C4-2B (cell line): ENCODE measurements at regions not wholly inside any gene's neighbourhood (a gene's known extent, or its start where the extent isn't known, plus 50 kb on each side); places are given as distances from the start of the nearest gene placed in this dataset.

Experiments used
- H3K27ac ChIP-seq: fragments of 450-650 bp; 2 replicates; pipeline ENCODE4 v1.5.1; 2017
- CTCF ChIP-seq: fragments of 450-650 bp; conservative IDR thresholded peaks from 2 replicates; pipeline ENCODE4 v1.5.1; 2017; ENCODE audit warnings: mild to moderate bottlenecking
- ZFX ChIP-seq: fragments of 450-650 bp; IDR thresholded peaks from 2 replicates; pipeline ENCODE4 v1.6.1; 2017

DNA sequence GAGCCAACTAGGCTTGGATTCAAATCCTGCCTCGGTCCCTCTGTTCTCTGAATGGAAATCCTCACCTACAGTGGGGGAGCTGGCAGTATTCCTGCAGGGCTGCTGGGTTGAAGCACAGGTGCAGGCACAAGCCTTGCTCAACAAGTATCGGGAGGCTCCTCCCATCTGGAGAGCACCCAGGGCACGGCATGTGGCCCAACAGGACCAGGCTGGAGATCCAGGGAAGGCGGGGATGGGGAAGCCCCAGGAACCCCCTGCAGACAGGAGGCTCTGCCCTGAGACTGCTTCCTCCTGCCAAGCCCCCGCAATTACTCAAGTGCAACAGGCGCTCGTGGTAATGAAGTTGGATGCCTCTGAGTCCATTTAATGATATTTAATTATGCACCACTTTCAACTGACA, 128.0 kb upstream of the VSTM2B start:
- TF ChIP-seq ZFX (no peak), CTCF (no peak)
- H3K27ac ChIP-seq, result no peak overlapping the region

GRCh38 chr19:29399804-29400203, 126.0 kb upstream of the VSTM2B start:
- H3K27ac ChIP-seq, result no peak overlapping the region
- TF ChIP-seq ZFX (no peak), CTCF (no peak)

- no peak overlapping the region for H3K27ac ChIP-seq
- TF ChIP-seq ZFX (no peak), CTCF (no peak)
Observed at GRCh38 chr19:29400917-29401711, 124.7 kb upstream of the VSTM2B start.

- H3K27ac ChIP-seq, result no peak overlapping the region
- TF ChIP-seq ZFX (no peak), CTCF (no peak)
Observed at GRCh38 chr19:29401712-29402421, 123.9 kb upstream of the VSTM2B start.

DNA sequence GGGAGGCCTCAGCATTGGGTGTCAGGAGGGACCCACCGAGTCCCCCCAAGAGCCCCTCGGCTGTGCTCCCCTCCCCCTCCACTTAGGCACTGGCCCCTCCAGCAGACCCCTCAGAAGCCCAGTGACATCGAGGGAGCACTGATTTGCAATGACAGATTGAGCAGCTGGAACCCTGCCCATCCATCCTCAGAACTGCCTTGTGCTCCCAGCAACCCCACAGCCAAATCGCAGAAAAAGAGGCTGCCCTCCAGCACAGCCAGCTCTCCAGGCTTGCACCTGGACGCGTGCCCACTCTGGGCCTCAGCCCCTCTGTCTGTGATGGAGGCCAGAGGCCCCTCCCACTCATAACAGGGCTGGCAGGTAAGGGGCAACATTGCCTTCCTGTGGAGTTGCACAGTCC, 123.2 kb upstream of the VSTM2B start:
- H3K27ac ChIP-seq, result no peak overlapping the region
- TF ChIP-seq ZFX (no peak), CTCF (no peak)

GRCh38 chr19:29404015-29404414, 121.8 kb upstream of the VSTM2B start:
- H3K27ac ChIP-seq, result no peak overlapping the region
- TF ChIP-seq ZFX (no peak), CTCF (no peak)
